ENCODE measurements at regions not wholly inside any gene's neighbourhood (a gene's known extent, or its start where the extent isn't known, plus 50 kb on each side); places are given as distances from the start of the nearest gene placed in this dataset.
"Not testable (repeated sequence)": the region's sequence is repeated elsewhere in the genome, so short reads cannot be mapped to it uniquely, and the experiment has no call there.

DNA sequence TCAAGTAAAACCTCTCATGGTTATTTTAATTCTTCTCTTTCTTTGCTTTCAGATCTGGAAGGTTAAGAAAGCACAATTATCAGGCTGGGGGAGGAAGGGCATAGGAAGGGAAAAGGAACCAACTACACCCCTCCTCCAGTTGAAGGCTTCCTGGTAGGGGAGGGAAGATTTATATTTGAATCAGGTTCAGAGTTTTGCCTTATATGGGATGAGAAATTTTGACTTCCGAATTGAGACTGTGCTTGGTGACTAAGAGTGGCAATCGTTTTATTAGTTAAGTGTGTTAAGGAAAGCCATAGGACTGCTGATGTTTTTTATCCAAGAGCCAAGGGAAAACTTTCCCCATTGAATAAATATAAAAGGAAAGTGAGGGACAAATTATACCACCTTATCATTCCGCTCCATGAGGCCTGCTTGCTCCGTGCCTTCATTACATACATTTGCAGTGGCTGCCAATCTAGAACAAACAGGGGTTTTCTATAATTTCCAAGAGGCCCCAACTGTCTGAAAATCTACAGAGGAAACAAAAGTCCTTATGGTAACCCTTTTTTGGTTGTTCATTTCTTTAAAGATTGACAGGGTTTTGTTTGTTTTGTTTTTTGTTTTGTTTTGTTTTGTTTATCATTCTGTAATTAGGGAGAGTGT, 115.7 kb upstream of the EPB41L4A start:
- DNase-seq = no peak

GRCh38 chr5:112535356-112535755, 116.3 kb upstream of the EPB41L4A start:
- no peak for DNase-seq

- DNase-seq = not testable (repeated sequence)
Observed at GRCh38 chr5:112544558-112544957, 125.5 kb upstream of the EPB41L4A start.

DNA sequence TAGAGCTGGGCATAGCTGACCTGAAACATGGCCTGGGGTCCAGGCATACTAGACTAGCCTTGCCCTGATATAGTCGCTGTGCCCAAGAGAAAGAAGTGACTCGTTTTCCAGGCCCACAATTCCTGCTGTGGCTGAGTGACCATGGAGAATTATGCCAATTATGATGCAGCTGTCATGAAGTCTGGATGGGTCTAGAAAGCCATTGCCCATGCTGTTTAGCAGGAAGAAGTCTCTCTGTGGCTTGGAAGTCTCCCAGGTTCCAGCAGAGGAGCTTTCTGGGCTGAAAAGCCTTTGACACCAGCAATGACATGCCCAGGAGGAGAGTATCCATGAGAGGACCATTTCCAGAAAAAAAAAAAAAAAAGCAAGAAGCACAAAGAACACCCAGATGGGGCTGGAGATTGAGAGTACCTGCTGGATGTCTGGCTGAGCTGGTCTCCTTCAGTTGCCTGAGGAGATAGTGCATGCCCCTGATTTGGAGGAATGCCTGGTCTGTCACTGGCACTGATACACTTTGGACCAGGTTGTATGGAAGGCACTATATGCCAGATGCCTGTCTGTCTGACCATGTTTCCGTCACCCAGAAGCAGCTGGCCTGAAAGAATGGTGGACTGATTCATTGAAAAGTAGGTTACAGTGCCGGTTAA, 128.0 kb upstream of the EPB41L4A start:
- no peak for DNase-seq

DNA sequence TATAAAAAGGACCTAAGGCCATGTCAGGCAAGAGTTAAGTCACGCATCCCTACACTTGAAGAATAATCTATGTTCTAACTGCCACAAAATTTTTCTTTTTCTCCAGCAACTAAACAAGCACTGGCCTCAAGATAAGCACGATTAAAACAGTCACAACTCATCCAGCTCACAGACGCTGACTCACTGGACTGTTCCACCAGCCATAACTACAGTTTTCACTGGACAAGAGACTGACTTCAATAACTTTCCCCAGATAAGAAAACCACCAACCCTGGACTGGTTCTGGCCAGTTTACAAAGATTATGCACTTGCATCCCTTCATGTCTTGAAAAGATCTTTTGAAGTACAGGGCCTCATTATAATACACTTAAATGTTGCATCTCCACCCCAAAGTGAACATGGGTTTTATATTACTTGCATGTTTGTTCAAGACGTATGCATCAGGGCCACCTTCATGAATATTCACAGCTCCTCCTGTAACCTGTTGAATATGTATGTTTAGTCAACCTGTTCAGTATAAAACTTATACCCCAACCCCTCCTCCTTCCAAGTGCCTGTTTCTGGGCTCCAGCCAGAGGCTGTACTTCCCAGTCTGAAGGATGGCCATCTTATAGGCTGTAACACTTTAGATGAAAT, 129.3 kb upstream of the EPB41L4A start:
- DNase-seq = no peak

GRCh38 chr5:112549127-112549526, 130.1 kb upstream of the EPB41L4A start:
- DNase-seq = no peak

DNA sequence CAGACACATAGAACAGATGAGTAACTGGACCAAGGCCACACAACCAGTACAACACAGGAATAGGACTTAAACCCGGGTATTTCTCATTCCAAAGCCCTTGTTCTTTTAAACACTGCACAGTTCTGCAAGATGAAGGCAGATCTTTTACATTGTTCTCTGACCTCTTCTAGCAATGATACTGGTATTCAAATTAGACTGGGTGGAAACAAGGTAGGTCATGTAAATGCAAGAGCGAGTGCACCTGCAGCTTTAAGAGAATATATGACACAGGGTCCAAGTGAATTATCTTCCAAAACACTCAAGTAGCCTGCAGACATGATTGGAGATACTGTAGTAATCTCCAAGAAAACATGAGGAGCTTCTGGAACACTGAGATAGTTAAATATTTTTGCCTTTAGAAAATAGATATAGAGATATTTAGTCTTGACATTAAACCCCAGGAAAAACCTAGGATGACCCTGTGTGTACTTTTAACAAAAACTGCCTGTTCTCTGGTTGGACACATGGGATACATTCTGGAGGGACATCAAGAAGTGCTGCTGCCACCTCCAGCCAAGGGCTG, 130.6 kb upstream of the EPB41L4A start:
- DNase-seq = no peak

DNA sequence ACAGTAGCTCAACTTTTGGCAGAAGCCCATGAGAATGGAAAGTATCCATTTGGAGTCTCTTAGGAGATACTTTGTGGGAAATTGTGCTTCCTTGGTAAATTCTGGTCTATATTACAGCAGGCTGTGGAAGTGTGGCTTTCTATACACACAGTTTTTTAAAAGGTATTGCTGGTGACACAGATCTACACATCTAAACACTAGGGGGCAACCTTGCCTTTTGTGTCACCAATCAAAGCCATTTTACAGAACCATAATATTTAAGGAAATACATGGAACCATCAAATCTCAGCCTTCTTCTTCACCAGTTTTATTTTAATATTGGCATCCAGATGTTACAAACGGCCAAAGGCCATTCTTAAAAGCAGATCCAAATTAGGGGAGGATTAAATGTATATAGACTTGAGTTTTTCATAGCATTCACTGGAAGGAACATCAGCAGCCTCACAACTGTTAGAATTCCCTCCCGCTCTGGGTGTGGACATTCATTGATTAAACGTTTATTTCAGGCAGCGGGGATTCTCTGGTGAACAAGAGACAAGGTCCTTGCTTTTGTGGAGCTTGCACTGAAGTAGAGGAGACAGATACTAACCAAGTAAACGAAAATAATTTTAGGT, 132.4 kb upstream of the EPB41L4A start:
- peak; percentile 15 for DNase-seq

DNA sequence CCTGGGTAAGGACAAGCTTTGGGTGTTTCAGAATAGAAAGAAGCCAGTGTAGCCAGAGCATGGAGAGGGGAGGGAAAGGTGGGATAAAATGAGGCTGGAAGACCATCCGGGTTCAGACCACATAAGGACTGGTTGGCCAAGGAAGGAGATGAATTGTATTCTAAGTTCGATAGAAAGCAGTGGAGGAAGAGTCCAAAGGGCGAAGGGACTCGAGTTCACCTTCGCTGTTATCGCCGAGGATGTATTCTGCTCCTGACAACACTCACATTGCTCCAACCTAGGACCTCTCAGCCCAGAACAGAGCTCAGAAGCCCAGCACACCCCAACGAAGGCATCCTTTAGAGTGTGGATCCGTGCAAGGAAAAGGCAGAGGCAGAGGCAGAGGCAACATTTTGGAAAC, 133.1 kb upstream of the EPB41L4A start:
- DNase-seq = no peak

- no peak for DNase-seq
Observed at GRCh38 chr5:112552791-112553190, 133.7 kb upstream of the EPB41L4A start.

DNA sequence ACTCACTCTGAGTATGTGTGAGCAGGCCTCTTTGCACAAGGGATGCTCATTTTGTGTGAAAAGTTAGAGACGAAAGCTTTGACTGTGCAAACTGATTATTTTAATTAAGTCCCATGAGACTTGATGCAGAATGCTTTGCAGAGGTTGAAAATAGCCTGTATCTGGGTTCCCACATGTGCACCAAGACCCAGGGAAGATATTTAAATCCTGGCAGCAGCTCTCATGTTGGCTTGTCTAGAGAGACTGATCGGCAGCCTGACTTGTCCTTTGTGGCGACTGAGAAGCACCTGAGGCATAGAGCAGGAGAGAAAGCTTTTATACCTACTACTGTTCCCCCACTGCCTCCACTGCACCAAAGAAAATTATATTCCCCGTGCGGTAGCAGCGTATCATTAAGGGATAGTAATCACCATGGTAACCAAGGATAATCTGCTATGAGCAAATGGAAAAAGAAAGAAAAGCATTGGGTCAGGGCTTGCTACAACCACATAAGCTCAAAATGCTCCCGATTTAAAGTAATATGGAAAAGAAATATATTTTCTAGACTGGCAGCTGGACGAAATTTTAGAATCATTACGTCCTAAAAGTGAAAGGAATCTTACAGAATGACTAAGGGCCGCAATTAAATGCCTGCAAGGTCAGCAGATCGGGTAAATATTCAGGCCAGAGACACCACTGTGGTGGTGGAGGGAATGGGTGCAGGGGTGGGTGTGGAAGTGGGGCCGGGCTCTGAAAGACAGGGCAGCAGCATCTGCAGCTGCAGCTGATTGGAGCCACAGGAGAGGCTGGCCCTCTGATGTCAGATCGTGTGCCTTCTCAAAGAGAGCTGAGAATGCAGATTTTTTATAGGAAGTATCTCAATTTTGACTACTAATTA, 135.3 kb upstream of the EPB41L4A start:
- DNase-seq = no peak

DNA sequence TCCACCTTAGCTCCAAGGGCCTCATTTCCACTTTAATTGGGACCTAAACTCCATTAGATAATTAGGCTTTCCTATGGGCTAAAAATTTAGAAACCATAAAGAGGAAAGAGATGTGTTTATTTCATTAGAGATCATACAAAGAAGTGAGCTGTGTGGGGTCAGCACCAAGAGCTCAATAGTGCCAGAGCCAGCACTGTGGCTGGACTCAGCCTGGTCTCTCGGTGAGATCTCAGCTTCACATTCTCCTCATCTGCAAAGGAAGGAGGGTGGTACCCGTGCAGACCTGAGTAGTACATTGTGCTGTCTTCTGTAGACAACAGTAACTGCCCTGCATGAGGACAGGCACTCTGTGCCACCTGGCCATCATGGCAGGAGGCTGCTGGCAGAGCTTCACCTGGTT, 136.1 kb upstream of the EPB41L4A start:
- DNase-seq = no peak

- no peak for DNase-seq
Observed at GRCh38 chr5:112555691-112556090, 136.6 kb upstream of the EPB41L4A start.

- not testable (repeated sequence) for DNase-seq
Observed at GRCh38 chr5:112559501-112559900, 140.4 kb upstream of the EPB41L4A start.

DNA sequence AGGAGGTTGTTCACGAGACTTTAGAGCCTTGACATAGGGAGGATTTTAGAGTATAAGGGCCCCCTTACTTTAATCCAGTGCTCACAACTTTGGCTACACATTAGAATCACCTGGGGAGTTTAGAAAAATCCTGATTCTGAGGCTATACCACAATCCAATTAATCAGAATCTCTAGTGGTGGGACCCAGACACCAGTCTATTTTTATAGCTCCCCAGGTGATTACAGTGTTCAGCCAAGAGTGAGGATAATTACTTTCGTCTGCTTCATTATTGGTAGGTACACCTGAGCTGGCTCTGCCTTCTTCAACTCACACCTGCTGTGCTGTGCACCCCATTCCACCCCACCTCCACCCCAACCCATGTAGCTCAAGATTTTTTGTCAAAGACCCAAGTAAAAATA, 141.3 kb upstream of the EPB41L4A start:
- no peak for DNase-seq

- DNase-seq = no peak
Observed at GRCh38 chr5:112563169-112563826, 144.2 kb upstream of the EPB41L4A start.

- DNase-seq = no peak
Observed at GRCh38 chr5:112566251-112566650, 147.2 kb upstream of the EPB41L4A start.

- DNase-seq = no peak
Observed at GRCh38 chr5:112569596-112569995, 150.5 kb upstream of the EPB41L4A start.

DNA sequence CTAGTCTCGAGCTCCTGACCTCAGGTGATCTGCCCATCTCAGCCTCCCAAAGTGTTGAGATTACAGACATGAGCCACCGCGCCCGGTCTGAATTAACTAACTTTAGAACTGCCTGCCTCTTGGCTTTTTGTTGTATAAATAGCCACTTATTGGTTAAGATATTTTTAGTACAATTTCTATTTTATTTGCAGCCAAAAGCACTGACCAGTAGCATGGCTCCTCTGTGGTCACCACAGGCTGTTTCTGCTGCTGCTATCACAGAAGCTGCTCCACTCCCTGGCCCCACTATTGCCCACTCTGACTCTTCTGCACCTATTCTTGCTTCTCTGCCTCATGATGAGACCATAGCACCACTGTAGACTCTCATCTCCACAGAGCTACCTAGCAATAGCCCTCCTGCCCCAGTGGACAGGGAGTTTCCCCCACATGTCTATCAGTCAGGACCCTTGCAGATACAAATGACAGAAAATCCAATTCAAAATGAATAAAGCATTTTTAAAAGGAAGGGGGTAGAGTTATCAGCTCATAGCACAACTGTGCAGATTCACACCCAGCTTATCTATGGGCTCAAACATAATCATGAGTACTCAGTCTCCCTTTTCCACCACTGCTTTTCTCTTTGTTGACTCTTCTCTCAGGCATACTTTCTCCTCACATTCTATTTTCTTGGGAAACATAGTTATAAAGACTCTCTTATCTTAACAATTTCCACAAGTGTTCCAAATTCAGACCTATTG, 151.8 kb upstream of the EPB41L4A start:
- DNase-seq = no peak

DNA sequence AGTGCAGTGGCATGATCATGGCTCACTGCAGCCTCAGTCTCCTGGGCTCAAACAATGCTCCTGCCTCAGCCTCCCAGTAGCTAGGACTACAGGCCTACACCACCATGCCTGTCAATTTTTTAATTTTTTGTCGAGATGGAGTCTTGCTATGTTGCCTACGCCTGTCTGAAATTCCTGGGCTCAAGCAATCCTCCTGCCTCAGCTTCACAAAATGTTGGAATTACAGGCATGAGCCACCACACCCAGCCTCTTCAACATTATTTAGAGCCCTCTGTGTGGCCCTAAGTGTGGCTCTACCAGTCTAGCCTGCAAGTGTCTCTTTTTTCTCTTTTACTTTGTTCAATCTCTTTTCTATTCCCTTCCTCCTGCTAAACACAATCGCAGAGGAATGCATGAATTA, 154.4 kb upstream of the EPB41L4A start:
- DNase-seq = no peak

- no peak for DNase-seq
Observed at GRCh38 chr5:112574536-112574935, 155.5 kb upstream of the EPB41L4A start.
